WTC11 (cell line): ENCODE measurements at regions not wholly inside any gene's neighbourhood (a gene's known extent, or its start where the extent isn't known, plus 50 kb on each side); places are given as distances from the start of the nearest gene placed in this dataset.
A peak's percentile ranks its signal among the peaks of the same experiment; 100 is the strongest.

ENCODE experiments used
- ATAC-seq: fragments of 200-7000 bp; cut with Tn5 transposase; 2 replicates; pipeline ENCODE4 v1.10.0; 2021; ENCODE audit warnings: mild to moderate bottlenecking, moderate library complexity
- CTCF ChIA-PET: fragments of 300-600 bp; sonication (Branson Sonifier 250); formaldehyde crosslinking; loops from one replicate; lab custom pipeline; 2021; ENCODE audit warnings: antibody characterized with exemption; lab: Charles Lee
- POLR2A ChIA-PET: fragments of 350-600 bp; sonication (Branson Sonifier 250); formaldehyde crosslinking; loops from one replicate; lab custom pipeline; 2021; ENCODE audit warnings: antibody characterized with exemption; lab: Charles Lee
- DNase-seq: peaks from one replicate; pipeline ENCODE4 v3.0.0; 2021; ENCODE audit warnings: low spot score
- H3K27ac Mint-ChIP-seq: 2 replicates; pipeline ENCODE4 v1.8.0; 2021; ENCODE audit warnings: mixed read lengths
- H3K27me3 Mint-ChIP-seq: 2 replicates; pipeline ENCODE4 v1.8.0; 2021; ENCODE audit warnings: low read depth, mild to moderate bottlenecking, moderate library complexity, mixed read lengths
- H3K36me3 Mint-ChIP-seq: 2 replicates; pipeline ENCODE4 v1.8.0; 2021; ENCODE audit warnings: mixed read lengths
- H3K4me1 Mint-ChIP-seq: 2 replicates; pipeline ENCODE4 v1.8.0; 2022; ENCODE audit warnings: mixed read lengths
- H3K4me3 Mint-ChIP-seq: 2 replicates; pipeline ENCODE4 v1.8.0; 2021; ENCODE audit warnings: mild to moderate bottlenecking, moderate library complexity, mixed read lengths
- H3K9me3 Mint-ChIP-seq: 2 replicates; pipeline ENCODE4 v1.8.0; 2021; ENCODE audit warnings: mixed read lengths
- ATF1 ChIP-seq: sonication (generic); formaldehyde crosslinking; IDR thresholded peaks from 2 replicates; pipeline ENCODE4 v1.8.1; 2023; ENCODE audit warnings: mild to moderate bottlenecking, moderate library complexity, missing genetic modification reagents
- CBFB ChIP-seq: sonication (generic); formaldehyde crosslinking; IDR thresholded peaks from 2 replicates; pipeline ENCODE4 v1.8.1; 2022; ENCODE audit warnings: mild to moderate bottlenecking, low read depth, missing genetic modification reagents
- CTCF ChIP-seq: fragments of 200-600 bp; IDR thresholded peaks from 2 replicates; pipeline ENCODE4 v1.8.0; 2022; ENCODE audit warnings: antibody characterized with exemption
- ESRRA ChIP-seq: sonication (generic); formaldehyde crosslinking; IDR thresholded peaks from 2 replicates; pipeline ENCODE4 v1.8.1; 2022; ENCODE audit warnings: mild to moderate bottlenecking, missing genetic modification reagents, borderline replicate concordance
- GABPB1 ChIP-seq: sonication (generic); formaldehyde crosslinking; IDR thresholded peaks from 2 replicates; pipeline ENCODE4 v1.8.1; 2023; ENCODE audit warnings: mild to moderate bottlenecking, missing genetic modification reagents
- JAZF1 ChIP-seq: fragments of 250-450 bp; sonication (Bioruptor Pico); IDR thresholded peaks from 2 replicates; pipeline ENCODE4 v1.9.0; 2021; ENCODE audit warnings: moderate library complexity, mild to moderate bottlenecking, inconsistent platforms
- RELA ChIP-seq: sonication (generic); formaldehyde crosslinking; IDR thresholded peaks from 2 replicates; pipeline ENCODE4 v1.8.1; 2022; ENCODE audit warnings: missing genetic modification reagents, mild to moderate bottlenecking, borderline replicate concordance
- SMAD3 ChIP-seq: sonication (generic); formaldehyde crosslinking; IDR thresholded peaks from 2 replicates; pipeline ENCODE4 v1.8.0; 2022; ENCODE audit warnings: missing genetic modification reagents, mild to moderate bottlenecking, borderline replicate concordance
- SMAD4 ChIP-seq: sonication (generic); formaldehyde crosslinking; IDR thresholded peaks from 2 replicates; pipeline ENCODE4 v1.8.0; 2022; ENCODE audit warnings: mild to moderate bottlenecking, missing genetic modification reagents
- ZNF138 ChIP-seq: sonication (generic); formaldehyde crosslinking; conservative IDR thresholded peaks from 2 replicates; pipeline ENCODE4 v1.8.1; 2022; ENCODE audit warnings: mild to moderate bottlenecking, moderate library complexity, missing genetic modification reagents
- ZNF425 ChIP-seq: fragments of 250-450 bp; sonication (Bioruptor Pico); conservative IDR thresholded peaks from 2 replicates; pipeline ENCODE4 v1.9.0; 2021; ENCODE audit warnings: mild to moderate bottlenecking
- TF ChIP-seq, protein P1 (sequence below): fragments of 250-450 bp; sonication (Bioruptor Pico); IDR thresholded peaks from 2 replicates; pipeline ENCODE4 v1.9.0; 2021; ENCODE audit warnings: mild to moderate bottlenecking
- TF ChIP-seq, protein P2 (sequence below): sonication (generic); formaldehyde crosslinking; IDR thresholded peaks from 2 replicates; pipeline ENCODE4 v1.8.0; 2023; ENCODE audit warnings: mild to moderate bottlenecking, missing genetic modification reagents
- TF ChIP-seq, protein P3 (sequence below): sonication (generic); formaldehyde crosslinking; IDR thresholded peaks from 2 replicates; pipeline ENCODE4 v1.8.0; 2023; ENCODE audit warnings: missing genetic modification reagents, mild to moderate bottlenecking, borderline replicate concordance

GRCh38 chr19:56918682-56919307, 78.3 kb upstream of the PEG3 start:
- ChIA-PET POLR2A (no interaction called here), CTCF (no interaction called here)
- DNase-seq = no peak
- peaks cover 63% of the 10 kb centered on the region for H3K36me3 Mint-ChIP-seq
- TF ChIP-seq, protein P1, sequence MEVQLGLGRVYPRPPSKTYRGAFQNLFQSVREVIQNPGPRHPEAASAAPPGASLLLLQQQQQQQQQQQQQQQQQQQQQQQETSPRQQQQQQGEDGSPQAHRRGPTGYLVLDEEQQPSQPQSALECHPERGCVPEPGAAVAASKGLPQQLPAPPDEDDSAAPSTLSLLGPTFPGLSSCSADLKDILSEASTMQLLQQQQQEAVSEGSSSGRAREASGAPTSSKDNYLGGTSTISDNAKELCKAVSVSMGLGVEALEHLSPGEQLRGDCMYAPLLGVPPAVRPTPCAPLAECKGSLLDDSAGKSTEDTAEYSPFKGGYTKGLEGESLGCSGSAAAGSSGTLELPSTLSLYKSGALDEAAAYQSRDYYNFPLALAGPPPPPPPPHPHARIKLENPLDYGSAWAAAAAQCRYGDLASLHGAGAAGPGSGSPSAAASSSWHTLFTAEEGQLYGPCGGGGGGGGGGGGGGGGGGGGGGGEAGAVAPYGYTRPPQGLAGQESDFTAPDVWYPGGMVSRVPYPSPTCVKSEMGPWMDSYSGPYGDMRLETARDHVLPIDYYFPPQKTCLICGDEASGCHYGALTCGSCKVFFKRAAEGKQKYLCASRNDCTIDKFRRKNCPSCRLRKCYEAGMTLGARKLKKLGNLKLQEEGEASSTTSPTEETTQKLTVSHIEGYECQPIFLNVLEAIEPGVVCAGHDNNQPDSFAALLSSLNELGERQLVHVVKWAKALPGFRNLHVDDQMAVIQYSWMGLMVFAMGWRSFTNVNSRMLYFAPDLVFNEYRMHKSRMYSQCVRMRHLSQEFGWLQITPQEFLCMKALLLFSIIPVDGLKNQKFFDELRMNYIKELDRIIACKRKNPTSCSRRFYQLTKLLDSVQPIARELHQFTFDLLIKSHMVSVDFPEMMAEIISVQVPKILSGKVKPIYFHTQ (CRISPR knock-in tag) = no peak
- peak; percentile 82 for TF ChIP-seq GABPB1
- TF ChIP-seq, all 79 proteins: peak for 1
- H3K27ac Mint-ChIP-seq = no peak overlapping the region
- H3K9me3 Mint-ChIP-seq = peaks cover 67% of the 10 kb centered on the region
- peaks cover 4% of the 10 kb centered on the region; the same call in 1 of the 2 replicates for H3K27me3 Mint-ChIP-seq
- no peak for ATAC-seq
- H3K4me1 Mint-ChIP-seq = no peaks in the 10 kb centered on the region
- H3K4me3 Mint-ChIP-seq = no peak overlapping the region

GRCh38 chr19:56919308-56919995, 78.9 kb upstream of the PEG3 start:
- CTCF ChIA-PET = no interaction called here
- ATAC-seq = no peak

More at GRCh38 chr19:56919308-56919995, 78.9 kb upstream of the PEG3 start:
- Mint-ChIP-seq H3K4me1 (no peaks in the 10 kb centered on the region), H3K4me3 (no peak overlapping the region), H3K27me3 (peaks cover 4% of the 10 kb centered on the region; the same call in 1 of the 2 replicates)
- no peak for DNase-seq
- TF ChIP-seq, protein P1 (CRISPR knock-in tag) = no peak
- TF ChIP-seq GABPB1 (no peak), CTCF (no peak), RELA (CRISPR knock-in tag) (no peak), ZNF138 (CRISPR knock-in tag) (no peak), JAZF1 (CRISPR knock-in tag) (no peak), SMAD4 (CRISPR knock-in tag) (no peak), CBFB (CRISPR knock-in tag) (no peak), ATF1 (CRISPR knock-in tag) (no peak), ESRRA (no peak), ZNF425 (CRISPR knock-in tag) (no peak), SMAD3 (CRISPR knock-in tag) (no peak)
- TF ChIP-seq, protein P2, sequence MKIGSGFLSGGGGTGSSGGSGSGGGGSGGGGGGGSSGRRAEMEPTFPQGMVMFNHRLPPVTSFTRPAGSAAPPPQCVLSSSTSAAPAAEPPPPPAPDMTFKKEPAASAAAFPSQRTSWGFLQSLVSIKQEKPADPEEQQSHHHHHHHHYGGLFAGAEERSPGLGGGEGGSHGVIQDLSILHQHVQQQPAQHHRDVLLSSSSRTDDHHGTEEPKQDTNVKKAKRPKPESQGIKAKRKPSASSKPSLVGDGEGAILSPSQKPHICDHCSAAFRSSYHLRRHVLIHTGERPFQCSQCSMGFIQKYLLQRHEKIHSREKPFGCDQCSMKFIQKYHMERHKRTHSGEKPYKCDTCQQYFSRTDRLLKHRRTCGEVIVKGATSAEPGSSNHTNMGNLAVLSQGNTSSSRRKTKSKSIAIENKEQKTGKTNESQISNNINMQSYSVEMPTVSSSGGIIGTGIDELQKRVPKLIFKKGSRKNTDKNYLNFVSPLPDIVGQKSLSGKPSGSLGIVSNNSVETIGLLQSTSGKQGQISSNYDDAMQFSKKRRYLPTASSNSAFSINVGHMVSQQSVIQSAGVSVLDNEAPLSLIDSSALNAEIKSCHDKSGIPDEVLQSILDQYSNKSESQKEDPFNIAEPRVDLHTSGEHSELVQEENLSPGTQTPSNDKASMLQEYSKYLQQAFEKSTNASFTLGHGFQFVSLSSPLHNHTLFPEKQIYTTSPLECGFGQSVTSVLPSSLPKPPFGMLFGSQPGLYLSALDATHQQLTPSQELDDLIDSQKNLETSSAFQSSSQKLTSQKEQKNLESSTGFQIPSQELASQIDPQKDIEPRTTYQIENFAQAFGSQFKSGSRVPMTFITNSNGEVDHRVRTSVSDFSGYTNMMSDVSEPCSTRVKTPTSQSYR (CRISPR knock-in tag) = no peak
- TF ChIP-seq, protein P3, sequence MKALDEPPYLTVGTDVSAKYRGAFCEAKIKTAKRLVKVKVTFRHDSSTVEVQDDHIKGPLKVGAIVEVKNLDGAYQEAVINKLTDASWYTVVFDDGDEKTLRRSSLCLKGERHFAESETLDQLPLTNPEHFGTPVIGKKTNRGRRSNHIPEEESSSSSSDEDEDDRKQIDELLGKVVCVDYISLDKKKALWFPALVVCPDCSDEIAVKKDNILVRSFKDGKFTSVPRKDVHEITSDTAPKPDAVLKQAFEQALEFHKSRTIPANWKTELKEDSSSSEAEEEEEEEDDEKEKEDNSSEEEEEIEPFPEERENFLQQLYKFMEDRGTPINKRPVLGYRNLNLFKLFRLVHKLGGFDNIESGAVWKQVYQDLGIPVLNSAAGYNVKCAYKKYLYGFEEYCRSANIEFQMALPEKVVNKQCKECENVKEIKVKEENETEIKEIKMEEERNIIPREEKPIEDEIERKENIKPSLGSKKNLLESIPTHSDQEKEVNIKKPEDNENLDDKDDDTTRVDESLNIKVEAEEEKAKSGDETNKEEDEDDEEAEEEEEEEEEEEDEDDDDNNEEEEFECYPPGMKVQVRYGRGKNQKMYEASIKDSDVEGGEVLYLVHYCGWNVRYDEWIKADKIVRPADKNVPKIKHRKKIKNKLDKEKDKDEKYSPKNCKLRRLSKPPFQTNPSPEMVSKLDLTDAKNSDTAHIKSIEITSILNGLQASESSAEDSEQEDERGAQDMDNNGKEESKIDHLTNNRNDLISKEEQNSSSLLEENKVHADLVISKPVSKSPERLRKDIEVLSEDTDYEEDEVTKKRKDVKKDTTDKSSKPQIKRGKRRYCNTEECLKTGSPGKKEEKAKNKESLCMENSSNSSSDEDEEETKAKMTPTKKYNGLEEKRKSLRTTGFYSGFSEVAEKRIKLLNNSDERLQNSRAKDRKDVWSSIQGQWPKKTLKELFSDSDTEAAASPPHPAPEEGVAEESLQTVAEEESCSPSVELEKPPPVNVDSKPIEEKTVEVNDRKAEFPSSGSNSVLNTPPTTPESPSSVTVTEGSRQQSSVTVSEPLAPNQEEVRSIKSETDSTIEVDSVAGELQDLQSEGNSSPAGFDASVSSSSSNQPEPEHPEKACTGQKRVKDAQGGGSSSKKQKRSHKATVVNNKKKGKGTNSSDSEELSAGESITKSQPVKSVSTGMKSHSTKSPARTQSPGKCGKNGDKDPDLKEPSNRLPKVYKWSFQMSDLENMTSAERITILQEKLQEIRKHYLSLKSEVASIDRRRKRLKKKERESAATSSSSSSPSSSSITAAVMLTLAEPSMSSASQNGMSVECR = no peak
- TF ChIP-seq, all 79 proteins: peak for 0
- Mint-ChIP-seq H3K36me3 (peaks cover 70% of the 10 kb centered on the region), H3K9me3 (peaks cover 70% of the 10 kb centered on the region), H3K27ac (no peak overlapping the region)
- POLR2A ChIA-PET = no interaction called here
